ENCODE measurements at regions not wholly inside any gene's neighbourhood (a gene's known extent, or its start where the extent isn't known, plus 50 kb on each side); places are given as distances from the start of the nearest gene placed in this dataset.
"Not testable (repeated sequence)": the region's sequence is repeated elsewhere in the genome, so short reads cannot be mapped to it uniquely, and the experiment has no call there.

DNA sequence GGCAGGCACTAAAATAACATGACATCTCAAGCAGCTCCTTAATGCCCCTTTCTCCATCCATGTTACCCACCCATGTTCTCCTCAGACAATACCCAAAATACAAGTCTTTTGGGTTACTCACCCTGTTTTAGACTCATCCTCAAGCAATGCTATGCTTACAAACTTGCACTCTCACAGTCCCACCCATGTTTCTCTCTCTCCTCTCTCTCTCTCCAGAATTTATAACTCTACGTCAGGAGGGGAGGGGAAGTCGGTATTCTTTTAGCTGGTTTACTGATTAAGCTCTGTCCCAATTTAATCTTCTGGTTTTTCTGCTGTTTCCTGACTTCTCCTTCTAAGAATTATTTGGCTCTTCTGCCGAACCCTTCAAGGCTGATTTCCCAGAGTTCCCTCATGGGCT lies 98.0 kb upstream of the NR5A2 start:
- in situ Hi-C loops (cut with MboI; ENCODE audit: low pct_unique_long_range_greater_than_20kb, low sequenced_read_pairs, unreplicated experiment), result no loop called here
- TF ChIP-seq, protein P1, sequence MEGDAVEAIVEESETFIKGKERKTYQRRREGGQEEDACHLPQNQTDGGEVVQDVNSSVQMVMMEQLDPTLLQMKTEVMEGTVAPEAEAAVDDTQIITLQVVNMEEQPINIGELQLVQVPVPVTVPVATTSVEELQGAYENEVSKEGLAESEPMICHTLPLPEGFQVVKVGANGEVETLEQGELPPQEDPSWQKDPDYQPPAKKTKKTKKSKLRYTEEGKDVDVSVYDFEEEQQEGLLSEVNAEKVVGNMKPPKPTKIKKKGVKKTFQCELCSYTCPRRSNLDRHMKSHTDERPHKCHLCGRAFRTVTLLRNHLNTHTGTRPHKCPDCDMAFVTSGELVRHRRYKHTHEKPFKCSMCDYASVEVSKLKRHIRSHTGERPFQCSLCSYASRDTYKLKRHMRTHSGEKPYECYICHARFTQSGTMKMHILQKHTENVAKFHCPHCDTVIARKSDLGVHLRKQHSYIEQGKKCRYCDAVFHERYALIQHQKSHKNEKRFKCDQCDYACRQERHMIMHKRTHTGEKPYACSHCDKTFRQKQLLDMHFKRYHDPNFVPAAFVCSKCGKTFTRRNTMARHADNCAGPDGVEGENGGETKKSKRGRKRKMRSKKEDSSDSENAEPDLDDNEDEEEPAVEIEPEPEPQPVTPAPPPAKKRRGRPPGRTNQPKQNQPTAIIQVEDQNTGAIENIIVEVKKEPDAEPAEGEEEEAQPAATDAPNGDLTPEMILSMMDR (IDR thresholded peaks at IDR 0.05; ENCODE audit: extremely low read depth, insufficient read depth, missing control alignments), result no peak
- DNase-seq (ENCODE audit: low spot score), result no peak

DNA sequence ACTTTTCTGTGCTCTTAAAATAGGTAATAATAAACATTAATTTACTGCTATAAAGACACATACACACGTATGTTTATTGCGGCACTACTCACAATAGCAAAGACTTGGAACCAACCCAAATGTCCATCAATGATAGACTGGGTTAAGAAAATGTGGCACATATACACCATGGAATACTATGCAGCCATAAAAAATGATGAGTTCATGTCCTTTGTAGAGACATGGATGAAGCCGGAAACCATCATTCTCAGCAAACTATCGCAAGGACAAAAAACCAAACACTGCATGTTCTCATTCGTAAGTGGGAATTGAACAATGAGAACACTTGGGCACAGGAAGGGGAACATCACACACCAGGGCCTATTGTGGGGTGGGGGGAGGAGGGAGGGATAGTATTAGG lies 97.4 kb upstream of the NR5A2 start:
- DNase-seq (ENCODE audit: low spot score); in situ Hi-C loops (cut with MboI; ENCODE audit: low pct_unique_long_range_greater_than_20kb, low sequenced_read_pairs, unreplicated experiment): not testable (repeated sequence)

DNA sequence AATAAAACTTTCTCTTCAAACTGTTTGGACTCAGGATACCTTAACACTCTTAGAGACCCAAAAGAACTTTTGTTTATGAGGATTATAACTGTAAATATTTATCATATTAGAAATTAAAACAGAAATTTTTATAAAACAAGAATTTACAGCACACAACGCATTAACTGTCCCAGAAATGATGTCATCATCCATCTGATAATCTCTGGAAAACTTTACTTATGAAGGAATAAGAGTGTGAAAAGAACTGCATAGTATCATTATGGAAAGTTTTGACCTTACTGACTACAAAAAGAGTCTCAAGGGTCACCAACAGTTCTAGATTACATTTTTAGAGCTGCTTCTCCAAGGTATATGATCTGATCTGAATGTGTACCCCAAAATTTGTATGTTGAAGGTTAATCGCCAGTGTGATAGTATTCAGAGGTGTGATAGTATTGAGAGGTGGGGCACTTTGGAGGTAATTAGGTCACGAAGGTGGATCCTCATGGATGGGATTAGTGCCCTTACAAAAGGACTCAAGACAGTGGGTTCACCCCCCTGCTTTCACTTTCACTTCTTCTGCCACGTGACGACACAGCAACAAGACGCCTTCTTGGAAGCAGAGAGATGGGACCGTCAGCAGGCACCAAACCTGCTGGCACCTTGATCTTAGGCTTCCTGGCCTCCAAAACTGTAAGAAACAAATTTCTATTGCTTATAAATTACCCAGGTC lies 95.7 kb upstream of the NR5A2 start:
- TF ChIP-seq, protein P1 (IDR thresholded peaks at IDR 0.05; ENCODE audit: extremely low read depth, insufficient read depth, missing control alignments), result no peak
- in situ Hi-C loops (cut with MboI; ENCODE audit: low pct_unique_long_range_greater_than_20kb, low sequenced_read_pairs, unreplicated experiment), result no loop called here
- DNase-seq (ENCODE audit: low spot score), result no peak

DNA sequence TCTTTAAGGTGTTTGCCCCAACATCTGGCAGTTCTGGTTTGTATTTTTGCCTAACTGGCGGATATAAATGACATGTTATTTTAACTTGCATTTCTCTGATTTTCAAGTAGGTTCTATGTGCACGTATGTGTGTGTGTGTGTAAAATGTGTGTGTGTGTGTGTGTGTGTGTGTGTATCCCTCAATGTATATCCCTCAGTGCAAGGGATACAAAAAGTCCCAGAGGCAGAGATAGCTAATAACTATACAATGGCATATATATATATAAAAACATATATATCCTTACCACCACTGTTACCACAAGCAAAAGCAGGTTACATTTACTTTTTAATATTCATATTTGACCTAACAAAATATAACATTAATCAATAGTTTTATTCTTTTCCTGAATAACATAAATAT lies 95.0 kb upstream of the NR5A2 start:
- no peak for DNase-seq (ENCODE audit: low spot score)
- in situ Hi-C loops (cut with MboI; ENCODE audit: low pct_unique_long_range_greater_than_20kb, low sequenced_read_pairs, unreplicated experiment), result no loop called here

DNA sequence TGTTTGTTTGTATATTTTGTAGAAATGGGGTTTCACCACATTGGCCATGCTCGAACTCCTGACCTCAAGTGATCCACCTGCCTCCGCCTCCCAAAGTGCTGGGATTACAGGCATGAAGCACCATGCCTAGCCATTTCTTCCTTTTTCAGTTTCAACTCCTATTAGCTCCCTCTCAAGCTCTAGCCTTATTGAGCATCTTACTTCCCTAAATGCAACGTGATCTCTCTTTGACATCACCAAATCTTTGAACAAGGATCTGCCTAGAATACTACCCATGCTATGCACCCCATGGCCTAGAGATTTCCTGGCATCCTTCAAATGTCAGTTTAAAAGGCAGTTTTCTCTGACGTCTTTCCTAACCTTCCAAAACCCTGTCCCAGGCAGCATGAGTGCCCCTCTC lies 91.1 kb upstream of the NR5A2 start:
- TF ChIP-seq, protein P1 (IDR thresholded peaks at IDR 0.05; ENCODE audit: extremely low read depth, insufficient read depth, missing control alignments), result no peak
- DNase-seq (ENCODE audit: low spot score), result no peak
- in situ Hi-C loops (cut with MboI; ENCODE audit: low pct_unique_long_range_greater_than_20kb, low sequenced_read_pairs, unreplicated experiment), result no loop called here

More for the DNA sequence above, 95.0 kb upstream of the NR5A2 start:
- TF ChIP-seq, protein P1 (IDR thresholded peaks at IDR 0.05; ENCODE audit: extremely low read depth, insufficient read depth, missing control alignments), result no peak

DNA sequence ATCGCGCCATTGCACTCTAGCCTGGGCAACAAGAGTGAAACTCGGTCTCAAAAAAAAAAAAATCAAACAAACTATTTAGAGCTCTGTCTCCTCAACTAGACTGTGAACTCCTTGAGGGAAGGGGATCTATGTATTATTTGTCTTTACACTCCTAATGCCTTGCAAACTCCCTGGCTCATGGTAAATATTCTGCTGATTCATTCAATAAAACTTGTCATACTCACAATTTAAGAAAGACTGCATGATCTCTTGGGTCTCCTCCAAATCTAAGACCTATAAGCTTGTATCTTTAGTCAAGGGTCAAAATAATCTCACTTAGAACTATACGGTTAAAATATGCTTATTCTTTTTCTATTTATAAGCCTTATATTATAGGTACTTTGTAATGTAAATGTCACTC lies 90.3 kb upstream of the NR5A2 start:
- TF ChIP-seq, protein P1 (IDR thresholded peaks at IDR 0.05; ENCODE audit: extremely low read depth, insufficient read depth, missing control alignments), result no peak
- DNase-seq (ENCODE audit: low spot score), result no peak
- in situ Hi-C loops (cut with MboI; ENCODE audit: low pct_unique_long_range_greater_than_20kb, low sequenced_read_pairs, unreplicated experiment), result no loop called here

DNA sequence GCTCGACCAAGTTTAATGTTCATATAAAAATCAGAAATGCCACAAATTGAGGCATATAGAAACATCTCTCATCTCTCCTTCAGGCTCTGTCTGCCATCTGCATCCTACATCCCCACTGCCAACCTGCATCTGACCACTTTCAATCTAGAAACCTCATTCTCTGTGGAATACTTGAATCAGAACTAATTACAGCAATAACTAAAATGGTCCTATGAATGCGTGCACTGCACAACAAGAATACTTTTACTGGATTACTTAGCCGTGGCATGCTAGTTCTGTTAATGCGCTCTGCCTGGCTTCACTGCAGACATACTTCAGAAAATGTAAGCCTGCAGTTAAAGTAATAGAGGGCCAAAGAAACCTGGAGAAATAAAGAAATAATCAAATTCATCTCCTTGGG lies 89.8 kb upstream of the NR5A2 start:
- in situ Hi-C loops (cut with MboI; ENCODE audit: low pct_unique_long_range_greater_than_20kb, low sequenced_read_pairs, unreplicated experiment), result no loop called here
- no peak for DNase-seq (ENCODE audit: low spot score)
- TF ChIP-seq, protein P1 (IDR thresholded peaks at IDR 0.05; ENCODE audit: extremely low read depth, insufficient read depth, missing control alignments), result no peak

All from GM13977 (cell line).